IMR-90 (cell line): ENCODE measurements at regions not wholly inside any gene's neighbourhood (a gene's known extent, or its start where the extent isn't known, plus 50 kb on each side); places are given as distances from the start of the nearest gene placed in this dataset.

Experiments
- ATAC-seq: fragments of 200-7000 bp; cut with Tn5 transposase; 2 replicates; pipeline ENCODE4 v1.9.1; 2020; ENCODE audit warnings: low read depth, mild to moderate bottlenecking, moderate library complexity
- BruUV-seq: library from RNA; stranded (reverse); fragments of 400-500 nt; replicated peaks from 2 replicates; lab custom pipeline; 2021; lab: Mats Ljungman, UMichigan
- CTCF ChIA-PET: fragments of 300-600 bp; formaldehyde crosslinking; extraction: SDS; loops from one replicate; lab custom pipeline; 2021; ENCODE audit warnings: antibody characterized with exemption; lab: Yijun Ruan, JAX
- POLR2A ChIA-PET: fragments of 300-600 bp; sonication (Branson Sonifier 250); formaldehyde crosslinking; loops from one replicate; lab custom pipeline; 2022; ENCODE audit warnings: antibody characterized with exemption; ENCODE audit not compliant: unreplicated experiment; lab: Charles Lee
- DNase-seq: peaks from one replicate; pipeline ENCODE4 v3.0.0; 2013
- H2AFZ ChIP-seq: replicated peaks from 2 replicates; pipeline ENCODE3; 2013; ENCODE audit warnings: low read length, mild to moderate bottlenecking; ENCODE audit not compliant: poor library complexity
- H2AK5ac ChIP-seq: 2 replicates; pipeline ENCODE4 v1.6.1; 2013; ENCODE audit warnings: low read depth, low read length, inconsistent platforms
- H2AK9ac ChIP-seq: replicated peaks from 2 replicates; pipeline ENCODE3; 2013; ENCODE audit warnings: mild to moderate bottlenecking, low read depth, low read length, moderate library complexity; ENCODE audit not compliant: poor library complexity
- H2BK120ac ChIP-seq: 2 replicates; pipeline ENCODE4 v1.6.1; 2013; ENCODE audit warnings: low read depth, low read length, inconsistent platforms
- H2BK15ac ChIP-seq: 3 replicates; pipeline ENCODE4 v1.6.1; 2013; ENCODE audit warnings: low read depth, low read length, inconsistent platforms
- H2BK20ac ChIP-seq: 2 replicates; pipeline ENCODE4 v1.6.1; 2013; ENCODE audit warnings: low read depth, mild to moderate bottlenecking, inconsistent platforms, low read length, moderate library complexity
- H2BK5ac ChIP-seq: 2 replicates; pipeline ENCODE4 v1.6.1; 2013; ENCODE audit warnings: mild to moderate bottlenecking, low read depth, low read length, inconsistent platforms; ENCODE audit not compliant: poor library complexity, severe bottlenecking
- H3K14ac ChIP-seq: replicated peaks from 2 replicates; pipeline ENCODE4 v1.6.1; 2013; ENCODE audit warnings: low read depth, low read length, inconsistent platforms
- H3K18ac ChIP-seq: 2 replicates; pipeline ENCODE4 v1.6.1; 2013; ENCODE audit warnings: low read depth, low read length, control low read depth
- H3K23ac ChIP-seq: 2 replicates; pipeline ENCODE4 v1.6.1; 2013; ENCODE audit warnings: low read depth, low read length, inconsistent platforms
- H3K27ac ChIP-seq: 2 replicates; pipeline ENCODE4 v1.5.1; 2013; ENCODE audit warnings: mild to moderate bottlenecking, control low read depth, low read length; ENCODE audit not compliant: insufficient read depth
- H3K27me3 ChIP-seq: 2 replicates; pipeline ENCODE4 v1.6.1; 2013; ENCODE audit warnings: low read length; ENCODE audit not compliant: control insufficient read depth, insufficient read depth
- H3K36me3 ChIP-seq: 2 replicates; pipeline ENCODE4 v1.6.1; 2013; ENCODE audit warnings: low read length, mixed read lengths; ENCODE audit not compliant: control insufficient read depth, insufficient read depth
- H3K4ac ChIP-seq: 2 replicates; pipeline ENCODE4 v1.6.1; 2013; ENCODE audit warnings: low read depth, low read length, inconsistent platforms
- H3K4me1 ChIP-seq: 2 replicates; pipeline ENCODE4 v1.6.1; 2013; ENCODE audit warnings: low read length, mixed read lengths; ENCODE audit not compliant: control insufficient read depth, insufficient read depth
- H3K4me2 ChIP-seq: 2 replicates; pipeline ENCODE4 v1.6.1; 2013; ENCODE audit warnings: low read depth, mild to moderate bottlenecking, control low read depth, low read length, moderate library complexity
- H3K4me3 ChIP-seq: 2 replicates; pipeline ENCODE4 v1.5.1; 2013; ENCODE audit warnings: low read depth, mild to moderate bottlenecking, control low read depth, low read length, moderate library complexity; ENCODE audit not compliant: insufficient read depth
- H3K56ac ChIP-seq: 2 replicates; pipeline ENCODE4 v1.6.1; 2013; ENCODE audit warnings: low read length, inconsistent platforms; ENCODE audit not compliant: insufficient read depth; ENCODE audit errors: extremely low read depth
- H3K79me1 ChIP-seq, 2 experiments: 2 replicates each; pipeline ENCODE4 v1.6.1; 2013; ENCODE audit warnings: low read length in 2 of 2, inconsistent platforms in 1 of 2, low read depth in 1 of 2
- H3K9ac ChIP-seq: 2 replicates; pipeline ENCODE4 v1.6.1; 2013; ENCODE audit warnings: low read depth, low read length, control low read depth
- H3K9me1 ChIP-seq: 2 replicates; pipeline ENCODE4 v1.6.1; 2013; ENCODE audit warnings: low read length, inconsistent platforms; ENCODE audit not compliant: insufficient read depth
- H3K9me3 ChIP-seq: 2 replicates; pipeline ENCODE4 v1.6.1; 2013; ENCODE audit warnings: low read length; ENCODE audit not compliant: control insufficient read depth, insufficient read depth
- H4K20me1 ChIP-seq: 2 replicates; pipeline ENCODE4 v1.6.1; 2013; ENCODE audit warnings: low read length, inconsistent platforms; ENCODE audit not compliant: insufficient read depth
- H4K5ac ChIP-seq: 2 replicates; pipeline ENCODE4 v1.6.1; 2013; ENCODE audit warnings: mild to moderate bottlenecking, low read depth, low read length, control low read depth
- H4K8ac ChIP-seq, 2 experiments: 2 replicates each; pipeline ENCODE4 v1.6.1; 2013; ENCODE audit warnings: low read depth in 2 of 2, low read length in 2 of 2, control low read depth in 1 of 2, inconsistent platforms in 1 of 2
- H4K91ac ChIP-seq: 2 replicates; pipeline ENCODE4 v1.6.1; 2013; ENCODE audit warnings: low read depth, low read length, inconsistent platforms; ENCODE audit not compliant: insufficient read depth
- MXI1 ChIP-seq: IDR thresholded peaks from 2 replicates; pipeline ENCODE4 v1.6.1; 2012; ENCODE audit warnings: low read depth, mild to moderate bottlenecking, low read length, moderate library complexity, borderline replicate concordance
- RCOR1 ChIP-seq: IDR thresholded peaks from 2 replicates; pipeline ENCODE4 v1.6.1; 2012; ENCODE audit warnings: mild to moderate bottlenecking, low read length, improper control_type of control experiment; ENCODE audit not compliant: insufficient replicate concordance
- WGBS, 2 experiments: methylation state at CpG; one replicate each; pipeline versions ENCODE4 v1.1.5 to v1.1.7; 2013; ENCODE audit warnings: missing lambda C conversion rate in 2 of 2; ENCODE audit not compliant: insufficient read length in 1 of 2; ENCODE audit errors: extremely low coverage in 2 of 2; 5-methylcytosine and 5-hydroxymethylcytosine counted together
- dilution Hi-C: fragments of 300-500 bp; cut with HindIII; formaldehyde crosslinking; loops from one replicate; pipeline ENCODE4 v1.14.3; 2018; ENCODE audit warnings: low sequenced_read_pairs; ENCODE audit not compliant: unreplicated experiment
- in situ Hi-C: fragments of 300-500 bp; cut with MboI; formaldehyde crosslinking; loops from 3 replicates; pipeline ENCODE4 v1.14.3; 2019; ENCODE audit warnings: low sequenced_read_pairs, inconsistent platforms, mixed read lengths
- intact Hi-C: fragments of 100-400 bp; cut with micrococcal nuclease; formaldehyde crosslinking; loops from 2 replicates; pipeline ENCODE4 v1.10.0; 2022

GRCh38 chr11:121801394-121801748 lies 314.6 kb downstream of the BLID start:
- Histone ChIP-seq H3K9me1 (no peaks in the 10 kb centered on the region), H2AFZ (no peak overlapping the region), H3K9me3 (peaks cover 2% of the 10 kb centered on the region; the same call in 1 of the 2 replicates), H3K14ac (no peak overlapping the region), H3K4ac (no peak overlapping the region), H2AK5ac (no peak overlapping the region), H3K18ac (no peak overlapping the region; the same call in 1 of the 2 replicates), H2BK5ac (no peak overlapping the region), H3K27me3 (no peaks in the 10 kb centered on the region), H3K56ac (no peak overlapping the region), H4K91ac (no peak overlapping the region), H2BK120ac (no peak overlapping the region), H3K4me3 (no peak overlapping the region), H3K27ac (no peak overlapping the region), H2AK9ac (no peak overlapping the region), H4K5ac (no peak overlapping the region), H4K20me1 (no peaks in the 10 kb centered on the region), H2BK20ac (no peak overlapping the region), H3K4me1 (peaks cover 3% of the 10 kb centered on the region; the same call in 1 of the 2 replicates), H2BK15ac (no peak overlapping the region), H4K8ac (no peak overlapping the region), H3K4me2 (no peak overlapping the region), H3K9ac (no peak overlapping the region), H3K23ac (no peak overlapping the region), H3K36me3 (no peaks in the 10 kb centered on the region), H3K79me1 (no peaks in the 10 kb centered on the region)
- ChIA-PET POLR2A (no interaction called here), CTCF (no interaction called here)
- ATAC-seq (no peak), DNase-seq (no peak)
- no TSS peak for BruUV-seq
- dilution Hi-C loops (no loop called here), in situ Hi-C loops (no loop called here), intact Hi-C loops (no loop called here)
- WGBS, 2 experiments: no CpG with 5 or more reads among the region's 3 CpGs
- TF ChIP-seq MXI1 (no peak), RCOR1 (no peak)
